H1 (cell line): ENCODE measurements at regions not wholly inside any gene's neighbourhood (a gene's known extent, or its start where the extent isn't known, plus 50 kb on each side); places are given as distances from the start of the nearest gene placed in this dataset.

Source experiments
- CTCF ChIA-PET: fragments of 300-600 bp; sonication (Branson Sonifier 250); formaldehyde crosslinking; loops from one replicate; lab custom pipeline; 2021; ENCODE audit not compliant: partially characterized antibody; lab: Charles Lee
- POLR2A ChIA-PET: fragments of 300-600 bp; sonication (Branson Sonifier 250); formaldehyde crosslinking; loops from one replicate; lab custom pipeline; 2021; ENCODE audit warnings: inconsistent platforms; ENCODE audit not compliant: partially characterized antibody; lab: Charles Lee
- DNase-seq, 2 experiments: peaks; one replicate each; pipeline versions ENCODE4 v3.0.0 to v3.0.0-alpha.2; 2010 to 2022; ENCODE audit warnings: low spot score in 2 of 2, low read depth in 1 of 2, mixed read lengths in 1 of 2
- FAIRE-seq: peaks from 2 replicates; lab custom pipeline; 2011; peaks lifted over from hg19 to GRCh38; lab: Jason Lieb, UNC
- H2AFZ ChIP-seq: 2 replicates; pipeline ENCODE4 v1.8.1; 2012; ENCODE audit warnings: low read length, inconsistent platforms
- H2AK5ac ChIP-seq: 2 replicates; pipeline ENCODE4 v1.6.1; 2013; ENCODE audit warnings: low read depth, low read length
- H2BK120ac ChIP-seq: replicated peaks from 2 replicates; pipeline ENCODE3; 2013; ENCODE audit warnings: low read depth, low read length, inconsistent platforms
- H2BK12ac ChIP-seq: 2 replicates; pipeline ENCODE4 v1.6.1; 2013; ENCODE audit warnings: low read depth, low read length
- H2BK15ac ChIP-seq: 2 replicates; pipeline ENCODE4 v1.6.1; 2013; ENCODE audit warnings: low read length
- H2BK20ac ChIP-seq: 2 replicates; pipeline ENCODE4 v1.6.1; 2013; ENCODE audit warnings: low read length
- H2BK5ac ChIP-seq: 2 replicates; pipeline ENCODE4 v1.6.1; 2013; ENCODE audit warnings: low read depth, low read length
- H3K14ac ChIP-seq: 2 replicates; pipeline ENCODE4 v1.6.1; 2013; ENCODE audit warnings: inconsistent platforms; ENCODE audit not compliant: insufficient read length
- H3K18ac ChIP-seq: 2 replicates; pipeline ENCODE4 v1.6.1; 2013; ENCODE audit warnings: low read length; ENCODE audit errors: extremely low read depth
- H3K23ac ChIP-seq: 2 replicates; pipeline ENCODE4 v1.6.1; 2013; ENCODE audit warnings: inconsistent platforms; ENCODE audit not compliant: insufficient read length
- H3K23me2 ChIP-seq: 2 replicates; pipeline ENCODE4 v1.6.1; 2013; ENCODE audit warnings: low read depth, low read length
- H3K27ac ChIP-seq: 2 replicates; pipeline ENCODE4 v1.6.1; 2011; ENCODE audit warnings: low read depth, low read length, inconsistent platforms
- H3K27me3 ChIP-seq, 4 experiments: replicated peaks in 1 of 4; 1 replicate in 1 of 4; 2 replicates in 3 of 4; pipeline versions ENCODE4 v1.6.1 to v1.8.1; 2011 to 2013; ENCODE audit warnings: low read length in 3 of 4, mild to moderate bottlenecking in 3 of 4, inconsistent platforms in 2 of 4, mixed read lengths in 2 of 4, moderate library complexity in 1 of 4; ENCODE audit not compliant: control insufficient read depth in 3 of 4, insufficient read depth in 3 of 4; ENCODE audit errors: extremely low read depth in 1 of 4
- H3K36me3 ChIP-seq, 4 experiments: 2 replicates each; pipeline versions ENCODE4 v1.6.1 to v1.8.1; 2011 to 2013; ENCODE audit warnings: mild to moderate bottlenecking in 4 of 4, low read length in 3 of 4, moderate library complexity in 2 of 4, control low read depth in 1 of 4, inconsistent platforms in 1 of 4; ENCODE audit not compliant: insufficient read depth in 4 of 4, control insufficient read depth in 2 of 4
- H3K4ac ChIP-seq: replicated peaks from 2 replicates; pipeline ENCODE3; 2013; ENCODE audit warnings: low read length, low read depth, mixed read lengths, inconsistent platforms; ENCODE audit not compliant: insufficient read length
- H3K4me1 ChIP-seq, 4 experiments: replicated peaks in 1 of 4; 1 replicate in 1 of 4; 2 replicates in 3 of 4; pipeline versions ENCODE4 v1.6.1 to v1.8.1; 2011 to 2013; ENCODE audit warnings: low read length in 3 of 4, inconsistent platforms in 2 of 4, mixed read lengths in 1 of 4; ENCODE audit not compliant: insufficient read depth in 4 of 4, control insufficient read depth in 3 of 4
- H3K4me2 ChIP-seq, 2 experiments: 2 replicates each; pipeline versions ENCODE4 v1.6.1 to v1.8.1; 2011 to 2013; ENCODE audit warnings: low read depth in 2 of 2, low read length in 2 of 2, control low read depth in 1 of 2, inconsistent platforms in 1 of 2, mild to moderate bottlenecking in 1 of 2; ENCODE audit not compliant: insufficient read depth in 1 of 2
- H3K4me3 ChIP-seq, 4 experiments: fragments of 200-600, 300-600 bp in 1 of 4; sonication (generic), shearing (Covaris generic), sonication (Bioruptor Twin) in 1 of 4; 2 replicates each; pipeline versions ENCODE4 v1.5.1 to v1.8.1; 2011 to 2016; ENCODE audit warnings: low read length in 4 of 4, low read depth in 3 of 4, control low read depth in 2 of 4, inconsistent platforms in 2 of 4, mild to moderate bottlenecking in 2 of 4, mixed read lengths in 1 of 4, moderate library complexity in 1 of 4; ENCODE audit not compliant: insufficient read depth in 2 of 4; ENCODE audit errors: extremely low read depth in 1 of 4
- H3K56ac ChIP-seq: replicated peaks from 2 replicates; pipeline ENCODE3; 2013; ENCODE audit warnings: low read depth, mild to moderate bottlenecking, mixed read lengths, low read length, inconsistent platforms; ENCODE audit not compliant: insufficient read length
- H3K79me1 ChIP-seq: 2 replicates; pipeline ENCODE4 v1.6.1; 2013; ENCODE audit warnings: low read depth, low read length, control low read depth
- H3K79me2 ChIP-seq, 2 experiments: 2 replicates each; pipeline versions ENCODE4 v1.6.1 to v1.8.1; 2012 to 2013; ENCODE audit warnings: low read length in 2 of 2, mild to moderate bottlenecking in 2 of 2, inconsistent platforms in 1 of 2; ENCODE audit not compliant: insufficient read depth in 2 of 2, control insufficient read depth in 1 of 2
- H3K9ac ChIP-seq, 4 experiments: replicated peaks in 1 of 4; 1 replicate in 1 of 4; 2 replicates in 3 of 4; pipeline versions ENCODE4 v1.6.1 to v1.8.1; 2011 to 2013; ENCODE audit warnings: low read depth in 3 of 4, low read length in 3 of 4, control low read depth in 2 of 4, mild to moderate bottlenecking in 2 of 4, moderate library complexity in 2 of 4, inconsistent platforms in 1 of 4; ENCODE audit errors: extremely low read depth in 1 of 4
- H3K9me3 ChIP-seq, 2 experiments: 2 replicates each; pipeline versions ENCODE4 v1.6.1 to v1.8.1; 2012 to 2013; ENCODE audit warnings: mild to moderate bottlenecking in 2 of 2, moderate library complexity in 2 of 2, control low read depth in 1 of 2, inconsistent platforms in 1 of 2, low read depth in 1 of 2, low read length in 1 of 2, mixed read lengths in 1 of 2; ENCODE audit not compliant: insufficient read depth in 2 of 2
- H4K20me1 ChIP-seq, 2 experiments: replicated peaks in 1 of 2; 2 replicates each; pipeline versions ENCODE3 to v1.8.1; 2011 to 2013; ENCODE audit warnings: inconsistent platforms in 2 of 2, low read length in 2 of 2, mild to moderate bottlenecking in 1 of 2; ENCODE audit not compliant: insufficient read depth in 2 of 2, control insufficient read depth in 1 of 2
- H4K5ac ChIP-seq: 2 replicates; pipeline ENCODE4 v1.6.1; 2013; ENCODE audit warnings: low read length, low read depth, mixed read lengths, inconsistent platforms; ENCODE audit not compliant: insufficient read length
- H4K8ac ChIP-seq: 2 replicates; pipeline ENCODE4 v1.8.0; 2013; ENCODE audit warnings: mild to moderate bottlenecking, moderate library complexity, low read length, inconsistent platforms; ENCODE audit not compliant: insufficient read depth; ENCODE audit errors: extremely low read depth
- H4K91ac ChIP-seq: replicated peaks from 2 replicates; pipeline ENCODE3; 2013; ENCODE audit warnings: low read length, mixed read lengths, inconsistent platforms; ENCODE audit not compliant: insufficient read length
- PHF8 ChIP-seq: fragments of 200-600 bp; sonication (generic); conservative IDR thresholded peaks from 2 replicates; pipeline ENCODE4 v1.7.1; 2012; ENCODE audit warnings: low read depth, mild to moderate bottlenecking, inconsistent platforms, low read length, moderate library complexity
- POLR2AphosphoS5 ChIP-seq: IDR thresholded peaks from 2 replicates; pipeline ENCODE4 v1.6.1; 2011; ENCODE audit warnings: low read depth, low read length
- RXRA ChIP-seq: IDR thresholded peaks from 2 replicates; pipeline ENCODE4 v1.6.1; 2011; ENCODE audit warnings: low read depth, mild to moderate bottlenecking, low read length, moderate library complexity; ENCODE audit not compliant: insufficient read depth
- WGBS, 2 experiments: shearing (Covaris generic) in 1 of 2; methylation state at CpG; one replicate each; pipeline versions ENCODE4 v1.1.6 to v1.1.7; 2013 to 2015; ENCODE audit warnings: low lambda C conversion rate in 2 of 2, mixed read lengths in 2 of 2, inconsistent platforms in 1 of 2, low coverage in 1 of 2, missing lambda C conversion rate in 1 of 2; ENCODE audit not compliant: insufficient replicate concordance in 2 of 2, insufficient coverage in 1 of 2, insufficient read length in 1 of 2; ENCODE audit errors: extremely low coverage in 1 of 2, missing lambda C conversion rate in 1 of 2; 5-methylcytosine and 5-hydroxymethylcytosine counted together
- TF ChIP-seq, protein P1 (sequence below): IDR thresholded peaks from 2 replicates; pipeline ENCODE4 v1.6.1; 2011; ENCODE audit warnings: low read length, improper control_type of control experiment

DNA sequence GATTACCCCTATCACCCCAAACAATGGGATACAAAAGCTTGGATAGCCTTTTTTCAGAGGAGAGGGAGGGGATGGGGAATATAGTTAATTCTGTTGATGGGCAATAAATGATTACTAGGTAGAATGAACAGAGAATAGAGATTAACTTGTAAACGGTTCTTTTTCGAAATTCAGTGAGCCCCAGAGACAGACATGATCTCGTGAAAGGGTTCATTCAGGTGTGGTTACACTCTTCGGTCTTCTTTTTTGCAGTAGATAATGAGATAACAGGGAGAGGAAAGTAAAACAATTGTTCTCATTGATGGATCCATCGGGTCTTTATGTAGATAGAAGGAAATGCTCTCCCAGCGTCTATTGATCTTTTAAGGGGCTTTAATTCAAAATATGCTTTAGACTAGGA lies 69.3 kb upstream of the RASSF8 start:
- no peaks in the 10 kb centered on the region for H3K79me2 ChIP-seq
- H4K91ac ChIP-seq: no peak overlapping the region
- DNase-seq: no peak
- no peak for FAIRE-seq
- H2BK20ac ChIP-seq: peak overlapping the region; percentile 53; the same call in 1 of the 2 replicates
- H3K4ac ChIP-seq: no peak overlapping the region
- H3K56ac ChIP-seq: no peak overlapping the region
- no peak overlapping the region for H2BK5ac ChIP-seq
- TF ChIP-seq PHF8 (no peak), POLR2AphosphoS5 (no peak), RXRA (no peak)
- TF ChIP-seq, protein P1, sequence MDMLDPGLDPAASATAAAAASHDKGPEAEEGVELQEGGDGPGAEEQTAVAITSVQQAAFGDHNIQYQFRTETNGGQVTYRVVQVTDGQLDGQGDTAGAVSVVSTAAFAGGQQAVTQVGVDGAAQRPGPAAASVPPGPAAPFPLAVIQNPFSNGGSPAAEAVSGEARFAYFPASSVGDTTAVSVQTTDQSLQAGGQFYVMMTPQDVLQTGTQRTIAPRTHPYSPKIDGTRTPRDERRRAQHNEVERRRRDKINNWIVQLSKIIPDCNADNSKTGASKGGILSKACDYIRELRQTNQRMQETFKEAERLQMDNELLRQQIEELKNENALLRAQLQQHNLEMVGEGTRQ: no peak
- H2AFZ ChIP-seq: no peak overlapping the region
- no peak overlapping the region for H2BK15ac ChIP-seq
- no peak overlapping the region for H3K23ac ChIP-seq
- H2AK5ac ChIP-seq: no peak overlapping the region
- no peak overlapping the region for H4K8ac ChIP-seq
- H2BK120ac ChIP-seq: no peak overlapping the region
- H3K9ac ChIP-seq: no peak overlapping the region
- peaks cover 0 to 14% (median 6%) of the 10 kb centered on the region in 4 experiments for H3K4me1 ChIP-seq
- H2BK12ac ChIP-seq: no peak overlapping the region
- no peaks in the 10 kb centered on the region for H3K79me1 ChIP-seq
- no peak overlapping the region for H3K27ac ChIP-seq
- H4K5ac ChIP-seq: no peak overlapping the region
- POLR2A ChIA-PET: no interaction called here
- H3K23me2 ChIP-seq: no peaks in the 10 kb centered on the region
- CTCF ChIA-PET: no interaction called here
- H4K20me1 ChIP-seq: no peaks in the 10 kb centered on the region
- no peak overlapping the region for H3K18ac ChIP-seq
- H3K9me3 ChIP-seq: peaks cover 3 to 6% of the 10 kb centered on the region in 2 experiments; a peak in 2 of 4 replicates
- H3K27me3 ChIP-seq: no peaks in the 10 kb centered on the region
- no peak overlapping the region for H3K14ac ChIP-seq
- no peak overlapping the region for H3K4me2 ChIP-seq
- WGBS, 2 experiments: 83% methylated on average over 6 of the region's 6 CpGs; no CpG with 5 or more reads in 1 of the 2 experiments
- no peak overlapping the region for H3K4me3 ChIP-seq
- no peaks in the 10 kb centered on the region for H3K36me3 ChIP-seq
